Esophagus squamous epithelium (tissue), 4 donors: ENCODE measurements at regions not wholly inside any gene's neighbourhood (a gene's known extent, or its start where the extent isn't known, plus 50 kb on each side); places are given as distances from the start of the nearest gene placed in this dataset.

ENCODE experiments used
- POLR2A ChIP-seq, 4 donors: fragments of 450-650 bp; IDR thresholded peaks; one replicate each; pipeline ENCODE4 v1.6.1; 2017; ENCODE audit warnings: antibody characterized with exemption in 4 of 4, mild to moderate bottlenecking in 4 of 4, moderate library complexity in 3 of 4
- TF ChIP-seq, protein P1 (sequence below), 6 experiments: fragments of 450-650 bp in 4 of 6; fragments of 200-600 bp in 2 of 6; sonication (generic) in 2 of 6; IDR thresholded peaks; one replicate each; pipeline ENCODE4 v1.5.1; 2016 to 2019; ENCODE audit warnings: antibody characterized with exemption in 6 of 6, mild to moderate bottlenecking in 4 of 6, moderate library complexity in 4 of 6

DNA sequence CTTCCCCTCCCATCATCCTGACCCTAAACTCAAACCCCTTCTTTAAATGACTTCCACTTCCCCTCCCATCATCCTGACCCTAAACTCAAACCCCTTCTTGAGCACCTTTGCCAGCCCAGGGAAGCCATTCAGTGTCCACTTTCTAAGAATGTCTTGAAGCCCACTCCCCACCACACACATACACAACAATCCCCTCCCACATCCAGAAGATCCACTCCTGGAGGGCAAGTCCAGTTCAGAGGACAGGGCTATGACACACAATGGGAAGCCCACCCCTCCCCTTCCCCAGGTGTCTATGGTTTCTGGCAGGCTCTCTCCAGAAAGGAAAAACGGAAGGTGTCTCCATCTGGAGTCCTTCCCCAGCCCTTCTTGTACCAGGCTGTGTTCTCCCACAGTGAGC is 117.1 kb downstream of the KCNA5 start:
- TF ChIP-seq, protein P1, sequence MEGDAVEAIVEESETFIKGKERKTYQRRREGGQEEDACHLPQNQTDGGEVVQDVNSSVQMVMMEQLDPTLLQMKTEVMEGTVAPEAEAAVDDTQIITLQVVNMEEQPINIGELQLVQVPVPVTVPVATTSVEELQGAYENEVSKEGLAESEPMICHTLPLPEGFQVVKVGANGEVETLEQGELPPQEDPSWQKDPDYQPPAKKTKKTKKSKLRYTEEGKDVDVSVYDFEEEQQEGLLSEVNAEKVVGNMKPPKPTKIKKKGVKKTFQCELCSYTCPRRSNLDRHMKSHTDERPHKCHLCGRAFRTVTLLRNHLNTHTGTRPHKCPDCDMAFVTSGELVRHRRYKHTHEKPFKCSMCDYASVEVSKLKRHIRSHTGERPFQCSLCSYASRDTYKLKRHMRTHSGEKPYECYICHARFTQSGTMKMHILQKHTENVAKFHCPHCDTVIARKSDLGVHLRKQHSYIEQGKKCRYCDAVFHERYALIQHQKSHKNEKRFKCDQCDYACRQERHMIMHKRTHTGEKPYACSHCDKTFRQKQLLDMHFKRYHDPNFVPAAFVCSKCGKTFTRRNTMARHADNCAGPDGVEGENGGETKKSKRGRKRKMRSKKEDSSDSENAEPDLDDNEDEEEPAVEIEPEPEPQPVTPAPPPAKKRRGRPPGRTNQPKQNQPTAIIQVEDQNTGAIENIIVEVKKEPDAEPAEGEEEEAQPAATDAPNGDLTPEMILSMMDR (IDR thresholded peaks at IDR 0.05), result no peak
- TF ChIP-seq POLR2A (IDR thresholded peaks at IDR 0.05), result no peak
